ENCODE measurements at regions not wholly inside any gene's neighbourhood (a gene's known extent, or its start where the extent isn't known, plus 50 kb on each side); places are given as distances from the start of the nearest gene placed in this dataset.

DNA sequence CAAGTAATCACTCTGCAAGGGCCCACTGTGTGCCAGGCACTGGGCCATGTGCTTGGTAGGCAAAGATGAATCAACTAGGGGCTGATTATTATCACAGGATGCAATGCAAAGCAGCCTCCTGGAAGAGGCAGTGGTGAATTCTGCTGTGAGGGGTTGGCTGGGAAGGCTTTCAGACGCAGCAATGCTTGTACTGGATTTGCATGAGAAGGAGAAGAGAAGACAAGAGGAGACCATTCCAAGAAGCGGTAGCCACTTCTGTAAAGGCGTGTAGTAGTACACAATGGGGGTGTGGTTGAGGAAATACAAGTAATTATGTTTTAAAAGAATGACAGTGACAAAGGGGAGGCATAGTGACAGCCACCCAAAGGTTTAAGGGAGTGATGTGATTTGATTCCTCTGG is 502.7 kb downstream of the PLCL1 start:
- TF ChIP-seq RAD21 (CRISPR knock-in tag; conservative IDR thresholded peaks at IDR 0.05 in 1 of 2, IDR thresholded peaks at IDR 0.05 in 1 of 2) (no peak), CCAR2 (IDR thresholded peaks at IDR 0.05; ENCODE audit: low read depth, low read length) (no peak), HDGF (IDR thresholded peaks at IDR 0.05) (no peak), HDAC6 (IDR thresholded peaks at IDR 0.05; ENCODE audit: low read depth, low read length) (no peak), ARID3B (CRISPR knock-in tag; IDR thresholded peaks at IDR 0.05; ENCODE audit: borderline replicate concordance) (no peak), MLX (CRISPR knock-in tag; conservative IDR thresholded peaks at IDR 0.05) (no peak)
